HFF-Myc (cell line): ENCODE measurements at regions not wholly inside any gene's neighbourhood (a gene's known extent, or its start where the extent isn't known, plus 50 kb on each side); places are given as distances from the start of the nearest gene placed in this dataset.
"Not testable (repeated sequence)": the region's sequence is repeated elsewhere in the genome, so short reads cannot be mapped to it uniquely, and the experiment has no call there.

Experiments
- DNase-seq: peaks from one replicate; pipeline ENCODE4 v3.0.0-alpha.2; 2011; ENCODE audit warnings: low read depth; ENCODE audit errors: extremely low read depth
- H3K4me3 ChIP-seq: replicated peaks from 2 replicates; pipeline ENCODE4 v1.5.1; 2011; ENCODE audit warnings: low read depth, mild to moderate bottlenecking, control low read depth, low read length
- TF ChIP-seq, protein P1 (sequence below): IDR thresholded peaks from 2 replicates; pipeline ENCODE4 v1.5.1; 2012; ENCODE audit warnings: mild to moderate bottlenecking, low read depth, low read length, control low read depth; ENCODE audit errors: missing control alignments

DNA sequence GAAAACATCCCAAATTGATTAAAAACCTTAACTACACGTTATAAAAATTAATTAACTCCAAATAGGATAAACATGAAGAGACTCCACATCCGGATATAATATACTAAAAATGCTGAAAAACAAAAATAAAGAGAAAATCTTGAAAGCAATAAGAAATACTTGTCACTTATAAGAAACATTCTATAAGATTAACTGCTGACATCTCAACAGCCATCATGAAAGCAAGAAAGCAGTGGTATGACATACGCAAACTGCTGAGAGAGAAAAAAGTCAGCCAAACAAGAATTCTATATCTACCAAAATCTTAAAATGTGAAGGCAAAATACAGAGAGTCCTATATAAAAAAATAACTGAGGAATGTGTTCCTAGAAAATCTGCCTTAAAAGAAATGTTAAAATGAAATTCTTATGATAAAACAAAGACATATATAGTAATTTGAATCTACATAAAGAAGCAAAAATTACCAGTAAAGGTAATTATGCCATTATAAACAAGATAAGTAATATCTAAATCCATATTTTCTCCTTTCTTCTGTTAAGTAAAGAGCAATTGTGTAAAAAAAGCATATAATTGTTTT is 1851.1 kb downstream of the PCDH9 start:
- H3K4me3 ChIP-seq = no peak overlapping the region
- no peak for DNase-seq
- TF ChIP-seq, protein P1, sequence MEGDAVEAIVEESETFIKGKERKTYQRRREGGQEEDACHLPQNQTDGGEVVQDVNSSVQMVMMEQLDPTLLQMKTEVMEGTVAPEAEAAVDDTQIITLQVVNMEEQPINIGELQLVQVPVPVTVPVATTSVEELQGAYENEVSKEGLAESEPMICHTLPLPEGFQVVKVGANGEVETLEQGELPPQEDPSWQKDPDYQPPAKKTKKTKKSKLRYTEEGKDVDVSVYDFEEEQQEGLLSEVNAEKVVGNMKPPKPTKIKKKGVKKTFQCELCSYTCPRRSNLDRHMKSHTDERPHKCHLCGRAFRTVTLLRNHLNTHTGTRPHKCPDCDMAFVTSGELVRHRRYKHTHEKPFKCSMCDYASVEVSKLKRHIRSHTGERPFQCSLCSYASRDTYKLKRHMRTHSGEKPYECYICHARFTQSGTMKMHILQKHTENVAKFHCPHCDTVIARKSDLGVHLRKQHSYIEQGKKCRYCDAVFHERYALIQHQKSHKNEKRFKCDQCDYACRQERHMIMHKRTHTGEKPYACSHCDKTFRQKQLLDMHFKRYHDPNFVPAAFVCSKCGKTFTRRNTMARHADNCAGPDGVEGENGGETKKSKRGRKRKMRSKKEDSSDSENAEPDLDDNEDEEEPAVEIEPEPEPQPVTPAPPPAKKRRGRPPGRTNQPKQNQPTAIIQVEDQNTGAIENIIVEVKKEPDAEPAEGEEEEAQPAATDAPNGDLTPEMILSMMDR = no peak

DNA sequence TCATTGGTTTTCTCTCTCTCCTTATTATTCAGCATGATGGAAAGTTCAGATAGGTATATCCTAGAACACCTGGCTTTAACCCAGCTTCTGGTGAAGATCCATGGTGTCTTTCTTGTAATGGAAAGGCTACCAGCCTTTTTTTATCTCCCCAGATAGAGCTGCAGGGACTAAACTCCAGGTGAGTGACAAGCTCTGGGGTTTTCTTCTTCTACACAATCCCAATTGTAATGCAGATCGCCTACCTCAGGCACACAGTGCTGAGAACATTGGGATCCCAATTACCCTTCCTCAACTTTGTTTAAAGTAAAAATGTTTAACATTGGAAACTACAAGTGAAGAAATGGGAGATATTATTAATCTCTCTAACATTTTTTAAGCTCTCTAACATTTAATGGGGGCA is 1851.7 kb downstream of the PCDH9 start:
- no peak for DNase-seq
- H3K4me3 ChIP-seq = no peak overlapping the region
- TF ChIP-seq, protein P1 = no peak

- no peak for DNase-seq
- TF ChIP-seq, protein P1 = no peak
- H3K4me3 ChIP-seq = no peak overlapping the region
Observed at GRCh38 chr13:65368832-65369231, 1861.3 kb downstream of the PCDH9 start.

DNA sequence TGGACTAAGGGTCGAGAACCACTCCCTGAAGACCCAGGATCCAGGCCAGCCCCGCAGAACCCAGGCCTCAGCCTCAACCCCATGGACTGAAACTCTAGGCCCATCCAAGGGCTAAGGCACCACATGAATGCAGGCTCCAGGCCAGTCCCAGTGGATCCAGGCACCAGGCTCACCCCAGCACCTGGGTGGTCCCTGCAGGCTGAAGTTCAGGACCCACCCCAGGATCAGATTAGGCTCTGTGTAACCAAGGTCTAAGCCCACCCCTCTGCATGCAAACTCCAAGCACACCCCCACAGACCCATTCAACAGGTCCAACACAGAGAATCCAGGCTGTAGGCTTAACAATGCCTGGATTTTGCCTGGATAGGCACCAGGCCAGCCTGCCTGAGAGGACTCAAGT is 1876.2 kb downstream of the PCDH9 start:
- H3K4me3 ChIP-seq = no peak overlapping the region
- DNase-seq = no peak
- TF ChIP-seq, protein P1 = no peak

- DNase-seq, H3K4me3 ChIP-seq: not testable (repeated sequence)
Observed at GRCh38 chr13:65353150-65353549, 1877.0 kb downstream of the PCDH9 start.

DNA sequence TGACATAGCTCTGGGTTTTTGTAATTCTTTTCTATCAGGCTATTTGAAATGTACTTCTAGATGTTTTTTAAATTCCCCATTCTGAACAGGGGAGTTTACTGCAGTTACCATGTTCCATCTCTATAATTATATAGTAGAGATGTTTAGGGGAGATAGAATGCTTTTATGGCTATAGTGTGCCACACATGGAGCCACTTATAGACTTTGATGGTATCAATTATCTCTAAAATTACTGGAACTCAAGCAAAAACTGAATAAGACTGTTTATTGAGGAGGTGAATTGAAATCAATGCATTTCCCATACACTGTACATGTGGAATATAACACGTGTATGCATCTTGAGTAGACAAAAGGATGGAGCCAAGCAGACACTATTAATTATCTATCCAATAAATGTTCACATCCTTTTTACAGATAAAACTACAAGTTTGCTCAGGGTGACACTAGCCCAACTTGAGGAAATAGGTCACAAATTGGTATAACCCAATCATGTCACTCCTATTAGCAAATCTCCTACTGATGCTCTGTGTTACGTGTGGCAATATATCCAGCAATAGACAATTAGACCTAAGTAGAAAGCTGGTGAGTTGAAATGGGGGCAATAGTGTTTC is 1882.6 kb downstream of the PCDH9 start:
- no peak for DNase-seq
- TF ChIP-seq, protein P1 = no peak
- H3K4me3 ChIP-seq = no peak overlapping the region

DNA sequence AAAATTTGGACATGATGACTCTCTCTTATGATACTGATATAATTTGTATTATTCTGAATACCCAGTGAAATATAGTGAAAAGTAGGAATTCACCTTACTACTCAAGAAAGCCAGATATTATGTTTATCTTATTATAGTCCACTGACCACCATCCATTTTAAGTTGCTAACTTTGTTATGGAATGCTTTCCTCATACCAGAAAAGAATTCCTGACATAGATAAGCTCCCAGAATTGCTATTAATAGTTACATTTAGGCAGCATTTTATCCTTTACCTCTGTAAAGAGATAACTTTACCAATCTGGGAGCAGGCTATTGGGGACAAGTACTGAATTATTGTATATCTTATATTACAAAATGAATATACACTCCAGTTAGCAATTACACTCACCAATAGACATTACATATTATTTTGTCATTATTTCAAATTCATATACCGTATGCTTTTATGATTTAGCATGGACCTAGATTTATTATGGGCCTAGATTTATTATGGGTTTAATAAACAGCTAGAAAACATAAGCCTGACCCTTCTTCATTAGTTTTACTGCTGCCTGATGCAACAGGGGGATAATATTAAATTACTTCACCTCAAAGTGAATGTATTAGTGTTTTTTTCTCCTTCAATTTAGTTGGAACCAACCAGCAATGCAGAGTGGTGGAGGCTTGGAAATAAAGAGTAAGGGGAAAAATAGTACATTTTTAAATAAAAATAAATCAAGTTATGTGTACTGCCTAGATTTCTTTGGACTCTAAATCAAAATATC is 1886.1 kb downstream of the PCDH9 start:
- H3K4me3 ChIP-seq = no peak overlapping the region
- TF ChIP-seq, protein P1 = no peak
- DNase-seq = no peak
